HFFc6 (cell line): ENCODE measurements at regions not wholly inside any gene's neighbourhood (a gene's known extent, or its start where the extent isn't known, plus 50 kb on each side); places are given as distances from the start of the nearest gene placed in this dataset.
"Not testable (repeated sequence)": the region's sequence is repeated elsewhere in the genome, so short reads cannot be mapped to it uniquely, and the experiment has no call there.

Source experiments
- DNase-seq: peaks from one replicate; pipeline ENCODE4 v3.0.0-alpha.2; 2018
- H3K27ac Mint-ChIP-seq: 2 replicates; pipeline ENCODE4 v1.8.0; 2020; ENCODE audit warnings: mild to moderate bottlenecking, mixed read lengths
- H3K27me3 Mint-ChIP-seq: 2 replicates; pipeline ENCODE4 v1.8.0; 2021; ENCODE audit warnings: mild to moderate bottlenecking, moderate library complexity, mixed read lengths; ENCODE audit not compliant: insufficient read depth
- H3K36me3 Mint-ChIP-seq: 2 replicates; pipeline ENCODE4 v1.8.0; 2021; ENCODE audit warnings: low read depth, mixed read lengths
- H3K4me1 Mint-ChIP-seq: 2 replicates; pipeline ENCODE4 v1.8.0; 2020; ENCODE audit warnings: low read depth, mixed read lengths
- H3K4me3 Mint-ChIP-seq: 2 replicates; pipeline ENCODE4 v1.8.0; 2020; ENCODE audit warnings: mild to moderate bottlenecking, moderate library complexity, mixed read lengths
- H3K9me3 Mint-ChIP-seq: 2 replicates; pipeline ENCODE4 v1.8.0; 2020; ENCODE audit warnings: mild to moderate bottlenecking, mixed read lengths
- TF ChIP-seq, protein P1 (sequence below): fragments of 200-600 bp; sonication (generic); IDR thresholded peaks from 2 replicates; pipeline ENCODE4 v1.5.0; 2021; ENCODE audit warnings: antibody characterized with exemption, mild to moderate bottlenecking

- TF ChIP-seq, protein P1, sequence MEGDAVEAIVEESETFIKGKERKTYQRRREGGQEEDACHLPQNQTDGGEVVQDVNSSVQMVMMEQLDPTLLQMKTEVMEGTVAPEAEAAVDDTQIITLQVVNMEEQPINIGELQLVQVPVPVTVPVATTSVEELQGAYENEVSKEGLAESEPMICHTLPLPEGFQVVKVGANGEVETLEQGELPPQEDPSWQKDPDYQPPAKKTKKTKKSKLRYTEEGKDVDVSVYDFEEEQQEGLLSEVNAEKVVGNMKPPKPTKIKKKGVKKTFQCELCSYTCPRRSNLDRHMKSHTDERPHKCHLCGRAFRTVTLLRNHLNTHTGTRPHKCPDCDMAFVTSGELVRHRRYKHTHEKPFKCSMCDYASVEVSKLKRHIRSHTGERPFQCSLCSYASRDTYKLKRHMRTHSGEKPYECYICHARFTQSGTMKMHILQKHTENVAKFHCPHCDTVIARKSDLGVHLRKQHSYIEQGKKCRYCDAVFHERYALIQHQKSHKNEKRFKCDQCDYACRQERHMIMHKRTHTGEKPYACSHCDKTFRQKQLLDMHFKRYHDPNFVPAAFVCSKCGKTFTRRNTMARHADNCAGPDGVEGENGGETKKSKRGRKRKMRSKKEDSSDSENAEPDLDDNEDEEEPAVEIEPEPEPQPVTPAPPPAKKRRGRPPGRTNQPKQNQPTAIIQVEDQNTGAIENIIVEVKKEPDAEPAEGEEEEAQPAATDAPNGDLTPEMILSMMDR = no peak
Measured at GRCh38 chr1:207261971-207262370, 59.5 kb upstream of the CD55 start.

DNA sequence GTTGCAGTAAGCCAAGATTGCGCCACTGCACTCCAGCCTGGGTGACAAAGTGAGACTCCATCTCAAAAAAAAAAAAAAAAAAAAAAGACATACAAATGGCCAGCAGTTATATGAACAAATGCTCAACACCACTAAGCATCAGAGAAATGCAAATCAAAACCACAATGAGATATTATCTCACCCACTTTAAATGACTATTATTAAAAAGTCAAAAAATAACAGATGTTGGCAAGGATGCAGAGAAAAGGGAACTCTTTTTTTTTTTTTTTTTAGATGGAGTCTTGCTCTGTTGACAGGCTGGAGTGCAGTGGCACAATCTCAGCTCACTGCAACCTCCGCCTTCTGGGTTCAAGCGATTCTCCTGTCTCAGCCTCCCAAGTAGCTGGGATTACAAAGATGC is 58.6 kb upstream of the CD55 start:
- H3K27ac Mint-ChIP-seq, H3K36me3 Mint-ChIP-seq, H3K4me3 Mint-ChIP-seq, H3K9me3 Mint-ChIP-seq, H3K4me1 Mint-ChIP-seq, H3K27me3 Mint-ChIP-seq: not testable (repeated sequence)
- DNase-seq = peak; percentile 17

More at GRCh38 chr1:207261971-207262370, 59.5 kb upstream of the CD55 start:
- Mint-ChIP-seq H3K36me3 (no peaks in the 10 kb centered on the region), H3K9me3 (peaks cover 3% of the 10 kb centered on the region; the same call in 1 of the 2 replicates), H3K27me3 (no peaks in the 10 kb centered on the region), H3K4me3 (no peak overlapping the region), H3K27ac (no peak overlapping the region), H3K4me1 (peaks cover 8% of the 10 kb centered on the region)
- peak; percentile 21 for DNase-seq

DNA sequence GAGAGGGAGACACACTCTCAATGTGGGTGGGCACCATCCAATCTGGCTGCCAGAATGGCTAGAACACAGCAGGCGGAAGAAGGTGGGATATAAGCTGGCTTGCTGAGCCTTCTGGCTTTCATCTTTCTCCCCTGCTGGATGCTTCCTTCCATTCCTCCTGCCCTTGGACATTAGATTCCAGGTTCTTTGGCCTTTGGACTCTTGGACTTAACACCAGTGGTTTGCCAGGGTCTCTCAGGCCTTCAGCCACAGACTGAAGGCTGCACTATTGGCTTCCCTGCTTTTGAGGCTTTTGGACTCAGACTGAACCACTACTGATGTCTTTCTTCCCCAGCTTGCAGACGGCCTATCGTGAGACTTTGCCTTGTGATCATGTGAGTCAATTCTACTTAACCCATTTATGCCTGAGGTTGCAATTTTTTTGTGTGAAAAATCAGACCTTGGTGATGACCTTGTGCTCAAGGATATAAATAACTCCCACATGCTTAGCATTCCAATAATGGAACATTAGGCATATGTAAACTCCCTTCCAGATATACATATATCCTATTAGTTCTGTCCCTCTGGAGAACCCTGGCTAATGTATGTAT is 56.7 kb upstream of the CD55 start:
- H3K4me1 Mint-ChIP-seq = peaks cover 8% of the 10 kb centered on the region
- H3K9me3 Mint-ChIP-seq = no peaks in the 10 kb centered on the region
- TF ChIP-seq, protein P1 = no peak
- no peak for DNase-seq
- H3K27ac Mint-ChIP-seq = no peak overlapping the region
- H3K4me3 Mint-ChIP-seq = no peak overlapping the region
- no peaks in the 10 kb centered on the region for H3K36me3 Mint-ChIP-seq
- peaks cover 8% of the 10 kb centered on the region for H3K27me3 Mint-ChIP-seq

GRCh38 chr1:207268337-207268736 is 53.1 kb upstream of the CD55 start:
- no peak overlapping the region for H3K27ac Mint-ChIP-seq
- H3K9me3 Mint-ChIP-seq = no peaks in the 10 kb centered on the region
- DNase-seq = no peak

DNA sequence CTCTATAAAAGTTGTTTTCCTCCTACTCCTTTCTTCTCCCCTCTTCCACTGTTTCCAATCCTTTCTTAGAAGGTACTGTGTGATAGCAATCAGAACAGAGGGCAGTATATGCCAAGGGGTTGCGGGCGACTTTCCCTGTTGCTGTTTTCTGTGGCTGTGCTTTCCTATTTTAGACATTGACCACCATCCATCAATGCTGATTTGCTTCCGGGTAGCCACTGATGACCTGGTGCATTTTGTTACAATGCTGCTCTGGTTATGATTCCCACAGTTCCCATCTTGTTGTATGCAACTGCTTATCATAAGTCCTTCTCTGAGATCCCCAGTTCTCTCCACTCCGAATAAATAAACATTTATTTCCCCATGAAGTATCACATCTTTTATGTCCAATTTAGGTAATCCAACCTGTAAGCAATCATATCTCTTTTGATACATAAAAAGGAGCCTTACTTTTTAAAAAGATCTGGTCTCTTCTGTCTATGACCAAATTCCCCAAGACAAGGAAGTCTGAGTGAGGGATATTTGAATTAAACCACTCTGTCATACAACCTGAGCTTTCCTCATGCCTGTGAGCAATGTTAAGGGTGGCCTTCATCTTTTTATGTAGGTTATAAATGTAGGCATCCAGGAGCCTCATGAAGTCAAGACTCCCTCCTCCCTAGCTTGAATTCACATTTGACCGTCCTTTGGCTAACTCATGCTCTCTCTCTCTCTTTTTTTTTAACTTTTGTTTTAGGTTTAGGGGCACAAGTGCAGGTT is 52.5 kb upstream of the CD55 start:
- no peaks in the 10 kb centered on the region for H3K36me3 Mint-ChIP-seq
- no peak for DNase-seq
- no peaks in the 10 kb centered on the region for H3K9me3 Mint-ChIP-seq
- peaks cover 8% of the 10 kb centered on the region for H3K27me3 Mint-ChIP-seq
- TF ChIP-seq, protein P1 = no peak
- H3K4me3 Mint-ChIP-seq = no peak overlapping the region
- no peaks in the 10 kb centered on the region for H3K4me1 Mint-ChIP-seq
- no peak overlapping the region for H3K27ac Mint-ChIP-seq

More at GRCh38 chr1:207268337-207268736, 53.1 kb upstream of the CD55 start:
- TF ChIP-seq, protein P1 = no peak
- Mint-ChIP-seq H3K27me3 (peaks cover 8% of the 10 kb centered on the region), H3K36me3 (no peaks in the 10 kb centered on the region), H3K4me3 (no peak overlapping the region), H3K4me1 (no peaks in the 10 kb centered on the region)
